ENCODE measurements at regions not wholly inside any gene's neighbourhood (a gene's known extent, or its start where the extent isn't known, plus 50 kb on each side); places are given as distances from the start of the nearest gene placed in this dataset.

DNA sequence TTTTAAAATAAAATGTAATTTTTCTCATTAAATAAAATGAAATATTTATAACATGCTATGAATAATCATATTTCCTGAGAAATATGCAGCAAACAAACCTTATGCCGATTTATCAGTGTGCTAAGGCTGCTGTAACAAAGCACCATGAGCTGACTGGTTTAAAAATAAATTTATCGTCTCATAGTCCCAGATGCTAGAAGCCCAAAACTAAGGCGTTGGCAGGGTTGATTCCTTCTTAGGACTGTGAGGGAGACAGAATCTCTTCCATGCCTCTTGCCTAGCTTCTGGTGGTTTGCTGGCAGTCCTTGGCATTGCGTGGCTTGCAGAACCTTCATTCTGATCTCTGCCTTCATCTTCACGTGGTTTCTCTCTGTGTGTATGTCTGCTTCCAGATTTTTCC, 740.3 kb downstream of the OTOL1 start:
- Histone ChIP-seq H3T11ph (ENCODE audit: low read length) (no peak overlapping the region), H3K4me1 (ENCODE audit: insufficient read depth, low read length) (no peaks in the 10 kb centered on the region), H3K23ac (ENCODE audit: insufficient read length, low read depth, low read length) (no peak overlapping the region), H4K5ac (ENCODE audit: insufficient read length, low read depth, low read length) (no peak overlapping the region), H4K20me1 (ENCODE audit: control insufficient read depth, insufficient read depth, insufficient read length) (no peaks in the 10 kb centered on the region), H2BK15ac (ENCODE audit: low read depth, low read length) (no peak overlapping the region), H2AK5ac (ENCODE audit: insufficient read length, low read length) (no peak overlapping the region), H3K14ac (ENCODE audit: insufficient read depth, low read length) (no peak overlapping the region), H3K27ac (ENCODE audit: insufficient read length, low read depth, low read length) (no peak overlapping the region), H4K8ac (replicated peaks; ENCODE audit: insufficient read length, low read depth, low read length) (no peak overlapping the region), H3K79me1 (ENCODE audit: insufficient read depth, low read depth, low read length, poor library complexity, severe bottlenecking) (no peaks in the 10 kb centered on the region), H2BK5ac (ENCODE audit: insufficient read length, low read length) (no peak overlapping the region), H2BK20ac (ENCODE audit: low read depth, low read length, poor library complexity, severe bottlenecking) (no peak overlapping the region), H2AFZ (ENCODE audit: low read length) (no peak overlapping the region), H3K23me2 (ENCODE audit: insufficient read length, low read depth, low read length, poor library complexity, severe bottlenecking) (no peaks in the 10 kb centered on the region), H3K9me3 (ENCODE audit: control insufficient read depth, low read depth, low read length) (no peaks in the 10 kb centered on the region), H3K79me2 (ENCODE audit: insufficient read depth, low read length) (no peaks in the 10 kb centered on the region), H3K4me2 (ENCODE audit: insufficient read depth, insufficient read length, low read length) (no peak overlapping the region), H3K9ac (ENCODE audit: extremely low read depth, insufficient read length, low read length) (no peak overlapping the region), H3K27me3 (ENCODE audit: insufficient read depth, low read length) (no peaks in the 10 kb centered on the region), H2BK12ac (ENCODE audit: insufficient read length, low read depth, low read length) (no peak overlapping the region), H3K4ac (ENCODE audit: low read depth, low read length) (no peak overlapping the region), H3K18ac (ENCODE audit: insufficient read length, low read depth, low read length) (no peak overlapping the region), H3K56ac (ENCODE audit: insufficient read length, low read depth, low read length) (no peak overlapping the region), H4K91ac (ENCODE audit: insufficient read length, low read depth, low read length) (no peak overlapping the region), H2BK120ac (ENCODE audit: low read depth, low read length, poor library complexity, severe bottlenecking) (no peak overlapping the region)
- H3K9me3 Mint-ChIP-seq: no peaks in the 10 kb centered on the region
- no peak overlapping the region for H3K27ac Mint-ChIP-seq
- H3K4me3 Mint-ChIP-seq: no peak overlapping the region
- TF ChIP-seq, protein P1, sequence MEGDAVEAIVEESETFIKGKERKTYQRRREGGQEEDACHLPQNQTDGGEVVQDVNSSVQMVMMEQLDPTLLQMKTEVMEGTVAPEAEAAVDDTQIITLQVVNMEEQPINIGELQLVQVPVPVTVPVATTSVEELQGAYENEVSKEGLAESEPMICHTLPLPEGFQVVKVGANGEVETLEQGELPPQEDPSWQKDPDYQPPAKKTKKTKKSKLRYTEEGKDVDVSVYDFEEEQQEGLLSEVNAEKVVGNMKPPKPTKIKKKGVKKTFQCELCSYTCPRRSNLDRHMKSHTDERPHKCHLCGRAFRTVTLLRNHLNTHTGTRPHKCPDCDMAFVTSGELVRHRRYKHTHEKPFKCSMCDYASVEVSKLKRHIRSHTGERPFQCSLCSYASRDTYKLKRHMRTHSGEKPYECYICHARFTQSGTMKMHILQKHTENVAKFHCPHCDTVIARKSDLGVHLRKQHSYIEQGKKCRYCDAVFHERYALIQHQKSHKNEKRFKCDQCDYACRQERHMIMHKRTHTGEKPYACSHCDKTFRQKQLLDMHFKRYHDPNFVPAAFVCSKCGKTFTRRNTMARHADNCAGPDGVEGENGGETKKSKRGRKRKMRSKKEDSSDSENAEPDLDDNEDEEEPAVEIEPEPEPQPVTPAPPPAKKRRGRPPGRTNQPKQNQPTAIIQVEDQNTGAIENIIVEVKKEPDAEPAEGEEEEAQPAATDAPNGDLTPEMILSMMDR (conservative IDR thresholded peaks at IDR 0.05): no peak
- no peaks in the 10 kb centered on the region for H3K27me3 Mint-ChIP-seq (ENCODE audit: low read depth)
- H3K36me3 Mint-ChIP-seq (ENCODE audit: insufficient read depth in 1 of 3, low read depth in 3 of 3): no peaks in the 10 kb centered on the region
- WGBS (ENCODE audit: extremely low coverage, insufficient read length, low lambda C conversion rate): no CpG with 5 or more reads among the region's 5 CpGs
- no peak for DNase-seq
- no peaks in the 10 kb centered on the region for H3K4me1 Mint-ChIP-seq

Measured in H9 (cell line).